ENCODE measurements at regions not wholly inside any gene's neighbourhood (a gene's known extent, or its start where the extent isn't known, plus 50 kb on each side); places are given as distances from the start of the nearest gene placed in this dataset.
A peak's percentile ranks its signal among the peaks of the same experiment; 100 is the strongest.

- H3K27me3 Mint-ChIP-seq: peaks cover 10 to 13% of the 10 kb centered on the region in 2 donors
- Histone ChIP-seq H3K4me1 (ENCODE audit: control insufficient read depth in 1 of 2, extremely low read depth in 1 of 2, insufficient read depth in 2 of 2, low read length in 2 of 2) (peaks cover 0 to 8% of the 10 kb centered on the region in 2 experiments), H3K9me3 (no peaks in the 10 kb centered on the region), H3K27ac (ENCODE audit: low read length) (no peak overlapping the region), H3K27me3 (replicated peaks in 1 of 2; ENCODE audit: control insufficient read depth in 2 of 2, extremely low read depth in 1 of 2, insufficient read depth in 2 of 2, low read length in 1 of 2) (peaks cover 0 to 13% of the 10 kb centered on the region in 2 experiments), H3K4me3 (ENCODE audit: control insufficient read depth in 1 of 2, extremely low read depth in 1 of 2, low read length in 1 of 2) (no peak overlapping the region), H3K36me3 (ENCODE audit: control insufficient read depth in 2 of 2, extremely low read depth in 1 of 2, insufficient read depth in 1 of 2, low read length in 1 of 2) (no peaks in the 10 kb centered on the region)
- DNase-seq: peak in 3 of 35 experiments; percentile 2 to 14 (median 3)
- ChIA-PET CTCF (no interaction called here), POLR2A (no interaction called here)
- no peak overlapping the region for H3K27ac Mint-ChIP-seq
- H3K9me3 Mint-ChIP-seq: peaks cover 0 to 5% (median 2%) of the 10 kb centered on the region in 3 donors
- no peak overlapping the region for H3K4me3 Mint-ChIP-seq
- ATAC-seq (replicated peaks in 1 of 4): no peak
- H3K36me3 Mint-ChIP-seq: no peaks in the 10 kb centered on the region
- WGBS (ENCODE audit: insufficient coverage): no CpG with 5 or more reads among the region's 5 CpGs
- H3K4me1 Mint-ChIP-seq: peaks cover 9 to 19% (median 10%) of the 10 kb centered on the region in 3 donors
Observed at GRCh38 chr16:66296591-66296990, 69.9 kb upstream of the CDH5 start.

- no CpG with 5 or more reads among the region's 4 CpGs for WGBS (ENCODE audit: insufficient coverage)
- H3K4me1 Mint-ChIP-seq: peaks cover 9 to 19% (median 10%) of the 10 kb centered on the region in 3 donors
- no peak overlapping the region for H3K27ac Mint-ChIP-seq
- Histone ChIP-seq H3K4me3 (ENCODE audit: control insufficient read depth in 1 of 2, extremely low read depth in 1 of 2, low read length in 1 of 2) (no peak overlapping the region), H3K36me3 (ENCODE audit: control insufficient read depth in 2 of 2, extremely low read depth in 1 of 2, insufficient read depth in 1 of 2, low read length in 1 of 2) (no peaks in the 10 kb centered on the region), H3K27me3 (replicated peaks in 1 of 2; ENCODE audit: control insufficient read depth in 2 of 2, extremely low read depth in 1 of 2, insufficient read depth in 2 of 2, low read length in 1 of 2) (peaks cover 0 to 13% of the 10 kb centered on the region in 2 experiments), H3K4me1 (ENCODE audit: control insufficient read depth in 1 of 2, extremely low read depth in 1 of 2, insufficient read depth in 2 of 2, low read length in 2 of 2) (peaks cover 0 to 8% of the 10 kb centered on the region in 2 experiments), H3K27ac (ENCODE audit: low read length) (no peak overlapping the region), H3K9me3 (no peaks in the 10 kb centered on the region)
- ChIA-PET CTCF (no interaction called here), POLR2A (no interaction called here)
- peaks cover 0 to 5% (median 2%) of the 10 kb centered on the region in 3 donors for H3K9me3 Mint-ChIP-seq
- DNase-seq (peak in 1 of 35 experiments; percentile 19), ATAC-seq (replicated peaks in 1 of 4) (no peak)
- H3K27me3 Mint-ChIP-seq: peaks cover 10 to 13% of the 10 kb centered on the region in 2 donors
- no peak overlapping the region for H3K4me3 Mint-ChIP-seq
- H3K36me3 Mint-ChIP-seq: no peaks in the 10 kb centered on the region
Observed at GRCh38 chr16:66295761-66296546, 70.5 kb upstream of the CDH5 start.

- Mint-ChIP-seq H3K4me1 (peaks cover 9 to 14% (median 10%) of the 10 kb centered on the region in 3 donors), H3K9me3 (peaks cover 0 to 5% (median 2%) of the 10 kb centered on the region in 3 donors), H3K4me3 (no peak overlapping the region), H3K36me3 (no peaks in the 10 kb centered on the region), H3K27me3 (peaks cover 10 to 13% of the 10 kb centered on the region in 2 donors), H3K27ac (no peak overlapping the region)
- Histone ChIP-seq H3K9me3 (no peaks in the 10 kb centered on the region), H3K27ac (ENCODE audit: low read length) (no peak overlapping the region), H3K4me3 (ENCODE audit: control insufficient read depth in 1 of 2, extremely low read depth in 1 of 2, low read length in 1 of 2) (no peak overlapping the region), H3K27me3 (replicated peaks in 1 of 2; ENCODE audit: control insufficient read depth in 2 of 2, extremely low read depth in 1 of 2, insufficient read depth in 2 of 2, low read length in 1 of 2) (peaks cover 0 to 9% of the 10 kb centered on the region in 2 experiments), H3K36me3 (ENCODE audit: control insufficient read depth in 2 of 2, extremely low read depth in 1 of 2, insufficient read depth in 1 of 2, low read length in 1 of 2) (no peaks in the 10 kb centered on the region), H3K4me1 (ENCODE audit: control insufficient read depth in 1 of 2, extremely low read depth in 1 of 2, insufficient read depth in 2 of 2, low read length in 2 of 2) (peaks cover 0 to 8% of the 10 kb centered on the region in 2 experiments)
- DNase-seq (no peak), ATAC-seq (replicated peaks in 1 of 4) (no peak)
- WGBS (ENCODE audit: insufficient coverage): 70% methylated on average over 2 of the region's 6 CpGs
- ChIA-PET CTCF (no interaction called here), POLR2A (no interaction called here)
Observed at GRCh38 chr16:66295213-66295612, 71.3 kb upstream of the CDH5 start.

- no peaks in the 10 kb centered on the region for H3K36me3 Mint-ChIP-seq
- ChIA-PET POLR2A (no interaction called here), CTCF (no interaction called here)
- Histone ChIP-seq H3K27me3 (replicated peaks in 1 of 2; ENCODE audit: control insufficient read depth in 2 of 2, extremely low read depth in 1 of 2, insufficient read depth in 2 of 2, low read length in 1 of 2) (peaks cover 0 to 9% of the 10 kb centered on the region in 2 experiments), H3K4me1 (ENCODE audit: control insufficient read depth in 1 of 2, extremely low read depth in 1 of 2, insufficient read depth in 2 of 2, low read length in 2 of 2) (peaks cover 0 to 3% of the 10 kb centered on the region in 2 experiments), H3K36me3 (ENCODE audit: control insufficient read depth in 2 of 2, extremely low read depth in 1 of 2, insufficient read depth in 1 of 2, low read length in 1 of 2) (no peaks in the 10 kb centered on the region), H3K4me3 (ENCODE audit: control insufficient read depth in 1 of 2, extremely low read depth in 1 of 2, low read length in 1 of 2) (no peak overlapping the region), H3K27ac (ENCODE audit: low read length) (no peak overlapping the region), H3K9me3 (no peaks in the 10 kb centered on the region)
- no peak overlapping the region for H3K27ac Mint-ChIP-seq
- H3K4me1 Mint-ChIP-seq: peaks cover 6 to 7% (median 6%) of the 10 kb centered on the region in 3 donors
- WGBS (ENCODE audit: insufficient coverage): 50% methylated on average over 3 of the region's 4 CpGs
- H3K9me3 Mint-ChIP-seq: peaks cover 0 to 5% (median 2%) of the 10 kb centered on the region in 3 donors
- H3K27me3 Mint-ChIP-seq: peaks cover 10 to 13% of the 10 kb centered on the region in 2 donors
- no peak for ATAC-seq (replicated peaks in 1 of 4)
- peak in 2 of 35 experiments; percentile 3 to 17 for DNase-seq
- H3K4me3 Mint-ChIP-seq: no peak overlapping the region
Observed at GRCh38 chr16:66294507-66294906, 72.0 kb upstream of the CDH5 start.

GRCh38 chr16:66293932-66294331 is 72.6 kb upstream of the CDH5 start:
- no peak for ATAC-seq (replicated peaks in 1 of 4)
- CTCF ChIA-PET: no interaction called here
- peaks cover 10 to 13% of the 10 kb centered on the region in 2 donors for H3K27me3 Mint-ChIP-seq
- H3K9me3 Mint-ChIP-seq: peaks cover 0 to under 1% (median under 1%) of the 10 kb centered on the region in 3 donors
- Histone ChIP-seq H3K27ac (ENCODE audit: low read length) (no peak overlapping the region), H3K4me1 (ENCODE audit: control insufficient read depth in 1 of 2, extremely low read depth in 1 of 2, insufficient read depth in 2 of 2, low read length in 2 of 2) (no peaks in the 10 kb centered on the region), H3K4me3 (ENCODE audit: control insufficient read depth in 1 of 2, extremely low read depth in 1 of 2, low read length in 1 of 2) (no peak overlapping the region), H3K36me3 (ENCODE audit: control insufficient read depth in 2 of 2, extremely low read depth in 1 of 2, insufficient read depth in 1 of 2, low read length in 1 of 2) (no peaks in the 10 kb centered on the region), H3K27me3 (replicated peaks in 1 of 2; ENCODE audit: control insufficient read depth in 2 of 2, extremely low read depth in 1 of 2, insufficient read depth in 2 of 2, low read length in 1 of 2) (peaks cover 0 to 9% of the 10 kb centered on the region in 2 experiments), H3K9me3 (no peaks in the 10 kb centered on the region)
- no peak overlapping the region for H3K27ac Mint-ChIP-seq
- POLR2A ChIA-PET: no interaction called here
- DNase-seq: peak in 3 of 35 experiments; percentile 1 to 21 (median 3)
- H3K4me1 Mint-ChIP-seq: peaks cover 0 to 1% (median under 1%) of the 10 kb centered on the region in 3 donors
- 57% methylated on average over 6 of the region's 7 CpGs for WGBS (ENCODE audit: insufficient coverage)
- H3K36me3 Mint-ChIP-seq: no peaks in the 10 kb centered on the region
- H3K4me3 Mint-ChIP-seq: no peak overlapping the region

- Histone ChIP-seq H3K4me3 (ENCODE audit: control insufficient read depth in 1 of 2, extremely low read depth in 1 of 2, low read length in 1 of 2) (no peak overlapping the region), H3K9me3 (no peaks in the 10 kb centered on the region), H3K4me1 (ENCODE audit: control insufficient read depth in 1 of 2, extremely low read depth in 1 of 2, insufficient read depth in 2 of 2, low read length in 2 of 2) (no peaks in the 10 kb centered on the region), H3K27ac (ENCODE audit: low read length) (no peak overlapping the region), H3K27me3 (replicated peaks in 1 of 2; ENCODE audit: control insufficient read depth in 2 of 2, extremely low read depth in 1 of 2, insufficient read depth in 2 of 2, low read length in 1 of 2) (peaks cover 0 to 9% of the 10 kb centered on the region in 2 experiments), H3K36me3 (ENCODE audit: control insufficient read depth in 2 of 2, extremely low read depth in 1 of 2, insufficient read depth in 1 of 2, low read length in 1 of 2) (no peaks in the 10 kb centered on the region)
- Mint-ChIP-seq H3K27ac (no peak overlapping the region), H3K4me1 (no peaks in the 10 kb centered on the region), H3K4me3 (no peak overlapping the region), H3K9me3 (no peaks in the 10 kb centered on the region), H3K36me3 (no peaks in the 10 kb centered on the region), H3K27me3 (peaks cover 10 to 13% of the 10 kb centered on the region in 2 donors)
- DNase-seq (peak in 2 of 35 experiments; percentile 3 to 12), ATAC-seq (replicated peaks in 1 of 4) (no peak)
- CTCF ChIA-PET: no interaction called here
- WGBS (ENCODE audit: insufficient coverage): no CpG with 5 or more reads among the region's 5 CpGs
- POLR2A ChIA-PET: no interaction called here
Observed at GRCh38 chr16:66293207-66293735, 73.2 kb upstream of the CDH5 start.

Measured in T-cell (primary cell).